ENCODE measurements at regions not wholly inside any gene's neighbourhood (a gene's known extent, or its start where the extent isn't known, plus 50 kb on each side); places are given as distances from the start of the nearest gene placed in this dataset.

DNA sequence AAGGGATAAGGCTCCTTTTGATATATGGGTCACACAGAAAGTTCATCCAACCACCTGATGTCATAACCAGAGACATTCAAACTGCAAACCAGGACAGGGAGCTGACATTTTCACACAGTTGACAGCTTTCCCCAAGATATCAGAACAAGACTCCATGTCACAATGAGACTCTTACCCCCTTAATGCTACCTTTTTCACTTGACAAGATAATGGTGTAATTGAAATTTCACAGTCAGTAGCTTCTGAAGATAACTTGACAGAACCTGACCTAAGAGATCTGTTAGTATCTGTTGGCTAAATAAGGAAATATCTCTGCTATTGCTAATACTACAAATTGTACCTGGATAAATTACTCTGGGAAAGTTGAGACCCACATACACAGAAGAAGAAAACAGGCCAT lies 187.3 kb downstream of the C12orf50 start:
- no peaks in the 10 kb centered on the region for H4K20me1 ChIP-seq (ENCODE audit: control insufficient read depth, insufficient read depth, low read length, poor library complexity, severe bottlenecking)
- H3K36me3 ChIP-seq (replicated peaks in 1 of 2; ENCODE audit: control extremely low read depth in 1 of 2, control insufficient read depth in 1 of 2, extremely low read depth in 1 of 2, insufficient read depth in 2 of 2, low read length in 1 of 2), result no peaks in the 10 kb centered on the region
- no peak overlapping the region for H3K4me3 ChIP-seq (ENCODE audit: control extremely low read depth in 1 of 5, extremely low read depth in 1 of 5, insufficient read depth in 1 of 5, low read depth in 2 of 5, low read length in 4 of 5)
- CTCF ChIA-PET, result no interaction called here
- H3K4me2 ChIP-seq (replicated peaks; ENCODE audit: low read depth, low read length, poor library complexity, severe bottlenecking), result no peak overlapping the region
- Mint-ChIP-seq H3K9me3 (ENCODE audit: insufficient read depth) (no peaks in the 10 kb centered on the region), H3K4me1 (no peaks in the 10 kb centered on the region), H3K27me3 (no peaks in the 10 kb centered on the region), H3K4me3 (no peak overlapping the region), H3K27ac (no peak overlapping the region)
- no peaks in the 10 kb centered on the region for H3K27me3 ChIP-seq (replicated peaks in 1 of 4; ENCODE audit: control extremely low read depth in 1 of 4, control insufficient read depth in 3 of 4, insufficient read depth in 4 of 4, low read length in 3 of 4)
- TF ChIP-seq, protein P1, sequence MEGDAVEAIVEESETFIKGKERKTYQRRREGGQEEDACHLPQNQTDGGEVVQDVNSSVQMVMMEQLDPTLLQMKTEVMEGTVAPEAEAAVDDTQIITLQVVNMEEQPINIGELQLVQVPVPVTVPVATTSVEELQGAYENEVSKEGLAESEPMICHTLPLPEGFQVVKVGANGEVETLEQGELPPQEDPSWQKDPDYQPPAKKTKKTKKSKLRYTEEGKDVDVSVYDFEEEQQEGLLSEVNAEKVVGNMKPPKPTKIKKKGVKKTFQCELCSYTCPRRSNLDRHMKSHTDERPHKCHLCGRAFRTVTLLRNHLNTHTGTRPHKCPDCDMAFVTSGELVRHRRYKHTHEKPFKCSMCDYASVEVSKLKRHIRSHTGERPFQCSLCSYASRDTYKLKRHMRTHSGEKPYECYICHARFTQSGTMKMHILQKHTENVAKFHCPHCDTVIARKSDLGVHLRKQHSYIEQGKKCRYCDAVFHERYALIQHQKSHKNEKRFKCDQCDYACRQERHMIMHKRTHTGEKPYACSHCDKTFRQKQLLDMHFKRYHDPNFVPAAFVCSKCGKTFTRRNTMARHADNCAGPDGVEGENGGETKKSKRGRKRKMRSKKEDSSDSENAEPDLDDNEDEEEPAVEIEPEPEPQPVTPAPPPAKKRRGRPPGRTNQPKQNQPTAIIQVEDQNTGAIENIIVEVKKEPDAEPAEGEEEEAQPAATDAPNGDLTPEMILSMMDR (IDR thresholded peaks at IDR 0.05), result no peak
- TF ChIP-seq EZH2 (IDR thresholded peaks at IDR 0.05; ENCODE audit: borderline replicate concordance, insufficient read depth, low read depth, low read length, poor library complexity, severe bottlenecking), result no peak
- POLR2A ChIA-PET, result no interaction called here
- ATAC-seq (ENCODE audit: low read depth) (no peak), DNase-seq (no peak)
- intact Hi-C loops (cut with micrococcal nuclease), result no loop called here
- H3K79me2 ChIP-seq (ENCODE audit: control insufficient read depth, insufficient read depth, low read length), result no peaks in the 10 kb centered on the region
- no peak overlapping the region for H3K27ac ChIP-seq (ENCODE audit: low read length in 2 of 2)
- no peak overlapping the region for H2AFZ ChIP-seq (ENCODE audit: insufficient read depth, low read depth, low read length, poor library complexity, severe bottlenecking)
- peaks cover 0 to 2% of the 10 kb centered on the region in 2 donors for H3K4me1 ChIP-seq (ENCODE audit: control insufficient read depth in 2 of 2, insufficient read depth in 2 of 2, low read length in 2 of 2)
- no peak overlapping the region for H3K9ac ChIP-seq (ENCODE audit: low read length)
- H3K9me3 ChIP-seq (ENCODE audit: control extremely low read depth in 1 of 3, control insufficient read depth in 2 of 3, insufficient read depth in 1 of 3, low read length in 2 of 3), result no peaks in the 10 kb centered on the region

DNA sequence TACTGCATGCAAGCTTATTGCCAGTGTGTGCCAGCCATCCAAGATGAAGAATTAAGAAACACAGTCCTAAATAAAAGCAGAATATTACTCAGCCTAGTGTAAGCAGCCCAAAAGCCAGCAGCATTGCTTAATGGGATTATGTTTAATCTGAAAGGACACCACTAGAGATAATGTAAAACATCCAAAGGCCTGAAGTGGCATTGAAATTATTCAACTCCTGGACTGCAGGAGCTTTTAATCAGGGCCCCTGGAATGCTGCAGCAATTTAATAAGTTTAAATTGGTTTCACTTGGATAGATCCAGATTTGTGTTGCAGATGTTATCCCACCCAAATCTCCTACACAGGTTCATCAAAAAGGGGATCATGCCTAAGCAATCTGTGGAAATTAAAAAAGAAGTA lies 193.0 kb downstream of the C12orf50 start:
- Histone ChIP-seq H3K9me3 (ENCODE audit: control extremely low read depth in 1 of 3, control insufficient read depth in 2 of 3, insufficient read depth in 1 of 3, low read length in 2 of 3) (no peaks in the 10 kb centered on the region), H3K27me3 (replicated peaks in 1 of 4; ENCODE audit: control extremely low read depth in 1 of 4, control insufficient read depth in 3 of 4, insufficient read depth in 4 of 4, low read length in 3 of 4) (no peaks in the 10 kb centered on the region), H2AFZ (ENCODE audit: insufficient read depth, low read depth, low read length, poor library complexity, severe bottlenecking) (no peak overlapping the region), H3K36me3 (replicated peaks in 1 of 2; ENCODE audit: control extremely low read depth in 1 of 2, control insufficient read depth in 1 of 2, extremely low read depth in 1 of 2, insufficient read depth in 2 of 2, low read length in 1 of 2) (no peaks in the 10 kb centered on the region), H3K79me2 (ENCODE audit: control insufficient read depth, insufficient read depth, low read length) (no peaks in the 10 kb centered on the region), H3K9ac (ENCODE audit: low read length) (no peak overlapping the region), H3K4me2 (replicated peaks; ENCODE audit: low read depth, low read length, poor library complexity, severe bottlenecking) (no peak overlapping the region), H3K4me1 (ENCODE audit: control insufficient read depth in 2 of 2, insufficient read depth in 2 of 2, low read length in 2 of 2) (peaks cover 0 to 1% of the 10 kb centered on the region in 2 donors), H3K4me3 (ENCODE audit: control extremely low read depth in 1 of 5, extremely low read depth in 1 of 5, insufficient read depth in 1 of 5, low read depth in 2 of 5, low read length in 4 of 5) (no peak overlapping the region), H4K20me1 (ENCODE audit: control insufficient read depth, insufficient read depth, low read length, poor library complexity, severe bottlenecking) (no peaks in the 10 kb centered on the region), H3K27ac (ENCODE audit: low read length in 2 of 2) (no peak overlapping the region)
- ChIA-PET POLR2A (no interaction called here), CTCF (interaction anchor here (2.0 kb wide), 1 partner anchor 12 kb away, joined by 8 read pairs; no protein-coding TSS in a partner anchor)
- H3K9me3 Mint-ChIP-seq (ENCODE audit: insufficient read depth), result no peaks in the 10 kb centered on the region
- no peak for DNase-seq
- ATAC-seq (ENCODE audit: low read depth), result no peak
- no peak overlapping the region for H3K27ac Mint-ChIP-seq
- H3K4me3 Mint-ChIP-seq, result no peak overlapping the region
- intact Hi-C loops (cut with micrococcal nuclease), result no loop called here
- TF ChIP-seq, protein P1 (IDR thresholded peaks at IDR 0.05), result no peak
- no peak for TF ChIP-seq EZH2 (IDR thresholded peaks at IDR 0.05; ENCODE audit: borderline replicate concordance, insufficient read depth, low read depth, low read length, poor library complexity, severe bottlenecking)
- H3K4me1 Mint-ChIP-seq, result no peaks in the 10 kb centered on the region
- H3K27me3 Mint-ChIP-seq, result no peaks in the 10 kb centered on the region

All from B cell (primary cell).